Left ventricle myocardium inferior (tissue), 1 donor: ENCODE measurements at regions not wholly inside any gene's neighbourhood (a gene's known extent, or its start where the extent isn't known, plus 50 kb on each side); places are given as distances from the start of the nearest gene placed in this dataset.

ENCODE experiments used
- DNase-seq: peaks from one replicate; pipeline ENCODE4 v3.0.0-alpha.2; 2020
- H3K27ac ChIP-seq: fragments of 200-600 bp; replicated peaks from 2 replicates; pipeline ENCODE4 v1.8.0; 2021
- H3K27me3 ChIP-seq: fragments of 200-600 bp; 2 replicates; pipeline ENCODE4 v1.8.0; 2021; ENCODE audit warnings: low read depth
- H3K36me3 ChIP-seq: fragments of 200-600 bp; 2 replicates; pipeline ENCODE4 v1.8.0; 2021
- H3K4me1 ChIP-seq: fragments of 200-600 bp; 2 replicates; pipeline ENCODE4 v1.8.0; 2021
- H3K4me3 ChIP-seq: fragments of 200-600 bp; 2 replicates; pipeline ENCODE4 v1.8.0; 2021; ENCODE audit warnings: mild to moderate bottlenecking, moderate library complexity
- H3K9me3 ChIP-seq: fragments of 200-600 bp; replicated peaks from 2 replicates; pipeline ENCODE4 v1.8.0; 2021
- intact Hi-C: fragments of 100-400 bp; cut with micrococcal nuclease; formaldehyde crosslinking; loops from one replicate; pipeline ENCODE4 v1.11.0; 2022
- TF ChIP-seq, protein P1 (sequence below): fragments of 200-600 bp; IDR thresholded peaks from 2 replicates; pipeline ENCODE4 v1.8.0; 2021; ENCODE audit warnings: antibody characterized with exemption, mild to moderate bottlenecking, borderline replicate concordance
- donor health status: DM: no; HTN: yes; CAD: no; lungs with severe emphysema.

DNA sequence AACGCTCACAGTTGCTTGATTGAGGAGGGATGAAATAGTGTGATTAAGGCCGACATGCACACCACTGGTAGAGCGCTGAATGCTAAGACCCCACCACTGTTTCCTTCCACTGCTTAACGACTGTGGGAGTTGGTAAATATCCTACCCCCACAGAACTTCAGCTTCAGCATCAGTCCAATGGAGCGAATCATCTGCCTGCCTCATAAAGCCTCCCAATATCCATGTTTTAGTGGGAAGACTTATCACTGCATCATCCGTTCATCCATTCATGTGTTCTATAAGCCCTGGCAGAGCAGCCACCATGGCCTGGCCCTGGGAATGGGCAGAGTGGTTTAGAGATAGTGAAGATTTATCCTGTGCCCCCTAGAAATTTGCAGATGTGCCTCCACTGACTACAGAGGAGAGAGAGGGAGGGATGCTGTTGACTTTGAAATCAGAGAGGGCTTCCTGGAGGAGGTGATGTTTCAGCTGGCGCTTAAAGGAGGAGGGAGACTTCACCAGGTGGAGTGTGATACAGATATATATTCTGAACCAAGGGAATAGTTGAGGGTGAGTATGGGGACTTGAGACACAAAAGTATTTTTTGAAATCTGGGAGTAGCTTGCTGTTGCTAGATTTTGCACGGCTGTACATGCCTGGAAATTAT lies 71.9 kb upstream of the STX18 start:
- Histone ChIP-seq H3K4me3 (no peak overlapping the region), H3K27ac (no peak overlapping the region), H3K27me3 (no peaks in the 10 kb centered on the region), H3K36me3 (no peaks in the 10 kb centered on the region), H3K4me1 (no peaks in the 10 kb centered on the region), H3K9me3 (peaks cover 7% of the 10 kb centered on the region)
- no peak for DNase-seq
- intact Hi-C loops = no loop called here
- TF ChIP-seq, protein P1, sequence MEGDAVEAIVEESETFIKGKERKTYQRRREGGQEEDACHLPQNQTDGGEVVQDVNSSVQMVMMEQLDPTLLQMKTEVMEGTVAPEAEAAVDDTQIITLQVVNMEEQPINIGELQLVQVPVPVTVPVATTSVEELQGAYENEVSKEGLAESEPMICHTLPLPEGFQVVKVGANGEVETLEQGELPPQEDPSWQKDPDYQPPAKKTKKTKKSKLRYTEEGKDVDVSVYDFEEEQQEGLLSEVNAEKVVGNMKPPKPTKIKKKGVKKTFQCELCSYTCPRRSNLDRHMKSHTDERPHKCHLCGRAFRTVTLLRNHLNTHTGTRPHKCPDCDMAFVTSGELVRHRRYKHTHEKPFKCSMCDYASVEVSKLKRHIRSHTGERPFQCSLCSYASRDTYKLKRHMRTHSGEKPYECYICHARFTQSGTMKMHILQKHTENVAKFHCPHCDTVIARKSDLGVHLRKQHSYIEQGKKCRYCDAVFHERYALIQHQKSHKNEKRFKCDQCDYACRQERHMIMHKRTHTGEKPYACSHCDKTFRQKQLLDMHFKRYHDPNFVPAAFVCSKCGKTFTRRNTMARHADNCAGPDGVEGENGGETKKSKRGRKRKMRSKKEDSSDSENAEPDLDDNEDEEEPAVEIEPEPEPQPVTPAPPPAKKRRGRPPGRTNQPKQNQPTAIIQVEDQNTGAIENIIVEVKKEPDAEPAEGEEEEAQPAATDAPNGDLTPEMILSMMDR = no peak

GRCh38 chr4:4613126-4613465 lies 71.2 kb upstream of the STX18 start:
- intact Hi-C loops = no loop called here
- H3K36me3 ChIP-seq = no peaks in the 10 kb centered on the region
- no peak overlapping the region for H3K27ac ChIP-seq
- no peaks in the 10 kb centered on the region for H3K27me3 ChIP-seq
- no peaks in the 10 kb centered on the region for H3K4me1 ChIP-seq
- DNase-seq = no peak
- TF ChIP-seq, protein P1 = no peak
- H3K9me3 ChIP-seq = peaks cover under 1% of the 10 kb centered on the region
- H3K4me3 ChIP-seq = no peak overlapping the region

- intact Hi-C loops = no loop called here
- Histone ChIP-seq H3K4me3 (no peak overlapping the region), H3K4me1 (no peaks in the 10 kb centered on the region), H3K36me3 (no peaks in the 10 kb centered on the region), H3K9me3 (no peaks in the 10 kb centered on the region), H3K27me3 (no peaks in the 10 kb centered on the region), H3K27ac (no peak overlapping the region)
- DNase-seq = no peak
- TF ChIP-seq, protein P1 = no peak
These were observed 68.8 kb upstream of the STX18 start for GRCh38 chr4:4610672-4611071.

DNA sequence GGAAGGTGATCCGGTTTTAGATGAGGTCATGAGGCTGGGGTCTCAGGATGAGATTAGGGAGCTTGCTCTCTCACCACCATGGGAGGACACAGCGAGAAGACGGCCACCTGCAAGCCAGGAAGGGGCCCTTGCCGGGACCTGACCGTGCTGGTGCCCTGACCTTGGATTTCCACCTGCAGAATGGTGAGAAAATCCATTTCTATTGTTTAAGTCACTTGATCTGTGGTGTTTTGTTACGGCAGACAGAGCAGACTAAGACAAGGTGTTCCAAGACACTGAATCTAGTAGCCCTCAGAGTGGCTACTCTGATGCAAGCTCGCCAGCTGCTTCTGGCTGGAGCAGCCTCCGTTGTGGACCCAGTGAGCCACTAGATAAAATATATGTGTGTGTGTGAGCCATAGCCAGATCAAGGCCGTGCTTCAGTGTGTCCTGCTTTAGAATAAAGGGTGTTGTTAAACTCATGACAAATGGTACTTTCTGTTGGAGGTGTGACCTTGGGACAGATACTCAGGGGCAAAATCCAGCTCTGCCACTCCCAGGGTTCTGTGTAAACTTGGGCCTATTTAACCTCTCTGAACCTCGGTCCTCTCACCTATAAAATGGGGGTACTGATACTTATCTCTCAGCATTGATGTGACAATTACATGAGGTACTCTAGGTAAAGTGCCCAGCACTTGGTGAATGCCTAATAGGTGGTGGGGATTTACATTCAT lies 67.9 kb upstream of the STX18 start:
- Histone ChIP-seq H3K9me3 (no peaks in the 10 kb centered on the region), H3K27ac (no peak overlapping the region), H3K36me3 (no peaks in the 10 kb centered on the region), H3K27me3 (no peaks in the 10 kb centered on the region), H3K4me3 (no peak overlapping the region), H3K4me1 (no peaks in the 10 kb centered on the region)
- no peak for DNase-seq
- intact Hi-C loops = no loop called here
- TF ChIP-seq, protein P1 = no peak

DNA sequence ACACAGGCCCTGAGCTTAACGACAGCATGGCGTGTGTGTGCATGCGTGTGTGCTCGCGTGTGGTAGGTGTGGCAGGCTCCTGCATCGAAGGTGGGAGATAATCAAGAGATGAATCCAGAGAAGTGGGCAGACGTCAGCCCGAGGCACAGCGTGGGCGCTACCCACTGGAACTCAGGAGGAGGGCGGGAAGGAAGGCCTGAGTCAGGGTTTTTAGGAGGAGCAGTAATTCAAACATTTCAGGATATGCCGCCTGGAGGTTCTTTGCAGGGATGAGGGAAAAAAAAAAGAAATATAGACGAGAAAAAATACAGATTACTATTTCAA lies 66.3 kb upstream of the STX18 start:
- no peaks in the 10 kb centered on the region for H3K36me3 ChIP-seq
- H3K4me3 ChIP-seq = no peak overlapping the region
- H3K27ac ChIP-seq = no peak overlapping the region
- DNase-seq = no peak
- TF ChIP-seq, protein P1 = no peak
- no peaks in the 10 kb centered on the region for H3K9me3 ChIP-seq
- no peaks in the 10 kb centered on the region for H3K27me3 ChIP-seq
- H3K4me1 ChIP-seq = no peaks in the 10 kb centered on the region
- intact Hi-C loops = no loop called here
